ENCODE measurements at regions not wholly inside any gene's neighbourhood (a gene's known extent, or its start where the extent isn't known, plus 50 kb on each side); places are given as distances from the start of the nearest gene placed in this dataset.

DNA sequence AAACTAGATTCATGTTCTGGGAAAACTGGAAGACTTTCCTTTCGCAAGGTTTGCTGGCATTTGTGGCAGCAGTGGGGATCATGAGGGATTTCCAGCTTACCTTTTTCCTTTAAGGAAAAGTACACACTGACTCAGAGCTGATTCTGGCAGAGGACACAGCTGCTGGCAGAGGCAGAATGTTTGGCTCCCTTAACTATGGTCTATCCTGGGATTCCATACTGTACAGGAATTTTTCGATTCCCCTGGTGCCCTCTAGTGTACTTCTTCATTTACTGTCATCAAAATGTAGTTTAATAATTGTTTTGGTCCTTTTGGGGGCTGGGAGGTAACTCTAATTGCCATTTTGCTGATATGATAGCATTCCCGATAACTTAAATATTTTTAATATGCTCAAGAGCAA is 152.7 kb downstream of the GABRG1 start:
- Histone ChIP-seq H4K20me1 (ENCODE audit: control insufficient read depth, insufficient read depth) (no peaks in the 10 kb centered on the region), H3K4me1 (ENCODE audit: control insufficient read depth, insufficient read depth, low read length) (no peaks in the 10 kb centered on the region), H3K4me3 (no peak overlapping the region), H3K79me2 (ENCODE audit: control insufficient read depth, insufficient read depth, low read length) (no peaks in the 10 kb centered on the region), H3K27ac (ENCODE audit: control insufficient read depth, insufficient read depth) (no peak overlapping the region), H3K9ac (ENCODE audit: control insufficient read depth, insufficient read depth, low read length) (no peak overlapping the region), H3K9me3 (replicated peaks; ENCODE audit: control insufficient read depth, insufficient read depth, low read length) (no peaks in the 10 kb centered on the region), H3K27me3 (replicated peaks in 1 of 2; ENCODE audit: control insufficient read depth in 2 of 2, insufficient read depth in 2 of 2, low read length in 1 of 2) (no peaks in the 10 kb centered on the region), H2AFZ (ENCODE audit: control insufficient read depth, low read depth, low read length) (no peak overlapping the region), H3K4me2 (ENCODE audit: control insufficient read depth, insufficient read depth) (no peak overlapping the region), H3K36me3 (ENCODE audit: control insufficient read depth in 2 of 2, insufficient read depth in 2 of 2, low read length in 1 of 2) (no peaks in the 10 kb centered on the region)
- ATAC-seq: no peak
- 39% methylated on average over 3 of the region's 3 CpGs for WGBS (ENCODE audit: insufficient coverage, insufficient replicate concordance, low lambda C conversion rate, missing lambda C conversion rate)
- CTCF ChIA-PET: no interaction called here
- POLR2A ChIA-PET: no interaction called here
- TF ChIP-seq E4F1 (IDR thresholded peaks at IDR 0.05; ENCODE audit: borderline replicate concordance, partially characterized antibody): no peak
- no peak for TF ChIP-seq ZNF24 (IDR thresholded peaks at IDR 0.05)
- TF ChIP-seq ZNF274 (IDR thresholded peaks at IDR 0.05; ENCODE audit: insufficient read depth, insufficient read length): no peak
- intact Hi-C loops (cut with micrococcal nuclease; ENCODE audit: unreplicated experiment) (no loop called here), in situ Hi-C loops (cut with MboI) (no loop called here)
- SMC1A ChIA-PET (ENCODE audit: uncharacterized antibody, unreplicated experiment): no interaction called here
- no peak for FAIRE-seq
- RAD21 ChIA-PET (ENCODE audit: unreplicated experiment): no interaction called here
- no peak for DNase-seq (ENCODE audit: low read depth, low spot score)
- BruUV-seq (replicated peaks): no TSS peak

DNA sequence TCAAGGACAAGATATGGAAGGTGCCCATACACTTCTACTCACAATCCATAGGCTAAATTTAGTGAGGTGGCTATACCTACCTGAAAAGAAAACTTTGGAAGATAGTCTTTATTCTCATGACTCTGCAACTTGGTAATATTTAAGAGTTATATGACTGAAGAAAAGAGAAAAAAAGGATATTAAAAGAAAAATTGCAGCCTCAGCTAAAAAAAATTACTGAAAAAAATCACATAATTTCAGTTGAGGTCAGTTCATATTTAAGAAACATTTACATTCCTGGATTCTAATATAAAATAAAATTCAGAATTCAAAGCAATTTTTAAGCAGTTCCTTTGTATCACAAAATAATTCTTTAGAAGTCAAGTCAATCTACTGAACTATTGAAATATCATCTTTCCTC is 166.5 kb downstream of the GABRG1 start:
- no peaks in the 10 kb centered on the region for H3K79me2 ChIP-seq (ENCODE audit: control insufficient read depth, insufficient read depth, low read length)
- ChIA-PET SMC1A (ENCODE audit: uncharacterized antibody, unreplicated experiment) (no interaction called here), POLR2A (no interaction called here), RAD21 (ENCODE audit: unreplicated experiment) (no interaction called here), CTCF (no interaction called here)
- H3K36me3 ChIP-seq (ENCODE audit: control insufficient read depth in 2 of 2, insufficient read depth in 2 of 2, low read length in 1 of 2): no peaks in the 10 kb centered on the region
- no peaks in the 10 kb centered on the region for H4K20me1 ChIP-seq (ENCODE audit: control insufficient read depth, insufficient read depth)
- no TSS peak for BruUV-seq (replicated peaks)
- FAIRE-seq (no peak), DNase-seq (ENCODE audit: low read depth, low spot score) (no peak), ATAC-seq (no peak)
- no peak overlapping the region for H3K4me2 ChIP-seq (ENCODE audit: control insufficient read depth, insufficient read depth)
- no peak overlapping the region for H3K4me3 ChIP-seq
- no peak overlapping the region for H2AFZ ChIP-seq (ENCODE audit: control insufficient read depth, low read depth, low read length)
- H3K27ac ChIP-seq (ENCODE audit: control insufficient read depth, insufficient read depth): no peak overlapping the region
- no peak overlapping the region for H3K9ac ChIP-seq (ENCODE audit: control insufficient read depth, insufficient read depth, low read length)
- no peaks in the 10 kb centered on the region for H3K27me3 ChIP-seq (replicated peaks in 1 of 2; ENCODE audit: control insufficient read depth in 2 of 2, insufficient read depth in 2 of 2, low read length in 1 of 2)
- H3K9me3 ChIP-seq (replicated peaks; ENCODE audit: control insufficient read depth, insufficient read depth, low read length): no peaks in the 10 kb centered on the region
- in situ Hi-C loops (cut with MboI): no loop called here
- intact Hi-C loops (cut with micrococcal nuclease; ENCODE audit: unreplicated experiment): no loop called here
- H3K4me1 ChIP-seq (ENCODE audit: control insufficient read depth, insufficient read depth, low read length): no peaks in the 10 kb centered on the region
- no peak for TF ChIP-seq FOXK2 (IDR thresholded peaks at IDR 0.05)
- TF ChIP-seq SMC3 (IDR thresholded peaks at IDR 0.05; ENCODE audit: borderline replicate concordance, low read length): no peak
- no peak for TF ChIP-seq ATF3 (IDR thresholded peaks at IDR 0.05; ENCODE audit: borderline replicate concordance, extremely low read depth, low read depth, low read length)
- no peak for TF ChIP-seq RAD51 (IDR thresholded peaks at IDR 0.05)
- TF ChIP-seq PML (IDR thresholded peaks at IDR 0.05; ENCODE audit: low read length): no peak
- TF ChIP-seq IKZF1 (conservative IDR thresholded peaks at IDR 0.05): no peak
- TF ChIP-seq PAX8 (IDR thresholded peaks at IDR 0.05): no peak
- TF ChIP-seq POLR2AphosphoS2 (IDR thresholded peaks at IDR 0.05; ENCODE audit: low read depth, low read length): no peak
- no peak for TF ChIP-seq ASH2L (IDR thresholded peaks at IDR 0.05; ENCODE audit: borderline replicate concordance, low read depth)
- no peak for TF ChIP-seq SUPT20H (IDR thresholded peaks at IDR 0.05; ENCODE audit: borderline replicate concordance, control insufficient read depth, low read depth, low read length)
- no peak for TF ChIP-seq HCFC1 (IDR thresholded peaks at IDR 0.05; ENCODE audit: low read length)
- no peak for TF ChIP-seq HSF1 (IDR thresholded peaks at IDR 0.05; ENCODE audit: low read depth, low read length)
- no peak for TF ChIP-seq MYC (IDR thresholded peaks at IDR 0.05; ENCODE audit: insufficient read depth, insufficient read length, insufficient replicate concordance, low read length, severe bottlenecking)
- TF ChIP-seq CHD2 (IDR thresholded peaks at IDR 0.05; ENCODE audit: borderline replicate concordance, low read depth, low read length): no peak

Data from GM12878 (cell line).